ENCODE measurements at regions not wholly inside any gene's neighbourhood (a gene's known extent, or its start where the extent isn't known, plus 50 kb on each side); places are given as distances from the start of the nearest gene placed in this dataset.

DNA sequence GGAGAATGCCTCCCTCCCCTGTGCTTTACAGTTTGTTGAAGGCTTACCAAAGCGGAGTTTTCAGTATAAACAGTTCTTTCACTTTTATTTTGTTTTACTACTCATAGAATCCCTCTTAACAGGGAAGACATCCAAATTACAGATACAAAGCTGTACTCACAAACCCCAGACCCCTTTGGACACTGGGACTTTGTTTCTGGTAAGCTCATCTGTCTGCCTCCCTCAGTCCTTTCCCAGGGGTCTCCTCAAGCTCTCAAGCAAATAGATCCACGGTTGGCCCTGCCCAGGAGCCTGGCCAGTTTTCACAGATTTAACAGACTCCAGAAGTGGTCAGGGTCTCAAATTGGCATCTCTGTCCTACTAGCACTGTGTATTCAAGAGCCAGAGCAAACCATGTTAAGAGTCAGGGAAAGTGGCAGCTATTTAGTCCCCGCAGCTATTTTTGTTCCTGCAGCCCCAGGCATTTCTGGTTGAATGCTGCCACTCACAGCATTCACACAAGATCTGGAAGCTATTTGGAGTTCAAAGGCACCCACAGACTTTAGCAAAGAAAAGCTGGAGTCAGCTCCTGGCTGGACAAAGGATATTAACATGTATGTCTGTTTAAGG, 54.2 kb downstream of the TMEM100 start:
- intact Hi-C loops (cut with DNase I; ENCODE audit: low total_unique reads): no loop called here
- H3K27ac ChIP-seq: no peak overlapping the region
- H3K27me3 ChIP-seq: no peaks in the 10 kb centered on the region

DNA sequence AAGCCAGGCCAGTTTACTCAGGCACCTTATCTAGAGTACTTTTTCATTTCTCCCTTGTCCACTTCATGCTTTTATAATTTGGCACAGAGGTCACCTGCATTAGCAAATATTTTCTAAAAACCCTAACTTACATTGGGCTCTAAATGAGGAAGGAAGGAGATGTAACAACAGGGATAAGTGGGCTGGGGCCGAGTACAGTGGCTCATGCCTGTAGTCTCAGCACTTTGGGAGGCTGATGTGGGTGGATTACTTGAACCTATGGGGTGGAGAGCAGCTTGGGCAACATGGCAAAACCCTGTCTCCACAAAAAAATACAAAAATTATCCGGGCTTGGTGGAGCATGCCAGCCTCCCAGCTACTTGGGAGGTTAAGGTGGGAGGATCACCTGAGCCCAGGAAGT, 55.9 kb downstream of the TMEM100 start:
- TF ChIP-seq, protein P1, sequence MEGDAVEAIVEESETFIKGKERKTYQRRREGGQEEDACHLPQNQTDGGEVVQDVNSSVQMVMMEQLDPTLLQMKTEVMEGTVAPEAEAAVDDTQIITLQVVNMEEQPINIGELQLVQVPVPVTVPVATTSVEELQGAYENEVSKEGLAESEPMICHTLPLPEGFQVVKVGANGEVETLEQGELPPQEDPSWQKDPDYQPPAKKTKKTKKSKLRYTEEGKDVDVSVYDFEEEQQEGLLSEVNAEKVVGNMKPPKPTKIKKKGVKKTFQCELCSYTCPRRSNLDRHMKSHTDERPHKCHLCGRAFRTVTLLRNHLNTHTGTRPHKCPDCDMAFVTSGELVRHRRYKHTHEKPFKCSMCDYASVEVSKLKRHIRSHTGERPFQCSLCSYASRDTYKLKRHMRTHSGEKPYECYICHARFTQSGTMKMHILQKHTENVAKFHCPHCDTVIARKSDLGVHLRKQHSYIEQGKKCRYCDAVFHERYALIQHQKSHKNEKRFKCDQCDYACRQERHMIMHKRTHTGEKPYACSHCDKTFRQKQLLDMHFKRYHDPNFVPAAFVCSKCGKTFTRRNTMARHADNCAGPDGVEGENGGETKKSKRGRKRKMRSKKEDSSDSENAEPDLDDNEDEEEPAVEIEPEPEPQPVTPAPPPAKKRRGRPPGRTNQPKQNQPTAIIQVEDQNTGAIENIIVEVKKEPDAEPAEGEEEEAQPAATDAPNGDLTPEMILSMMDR (IDR thresholded peaks at IDR 0.05): no peak
- Histone ChIP-seq H3K4me1 (no peaks in the 10 kb centered on the region), H3K27ac (no peak overlapping the region), H3K27me3 (no peaks in the 10 kb centered on the region), H3K4me3 (no peak overlapping the region), H3K9me3 (no peaks in the 10 kb centered on the region), H3K36me3 (no peaks in the 10 kb centered on the region)
- intact Hi-C loops (cut with DNase I; ENCODE audit: low total_unique reads): no loop called here
- DNase-seq: no peak

More for the DNA sequence above, 54.2 kb downstream of the TMEM100 start:
- TF ChIP-seq, protein P1 (IDR thresholded peaks at IDR 0.05): no peak
- Histone ChIP-seq H3K4me1 (no peaks in the 10 kb centered on the region), H3K36me3 (no peaks in the 10 kb centered on the region), H3K9me3 (no peaks in the 10 kb centered on the region), H3K4me3 (no peak overlapping the region)
- DNase-seq: no peak

DNA sequence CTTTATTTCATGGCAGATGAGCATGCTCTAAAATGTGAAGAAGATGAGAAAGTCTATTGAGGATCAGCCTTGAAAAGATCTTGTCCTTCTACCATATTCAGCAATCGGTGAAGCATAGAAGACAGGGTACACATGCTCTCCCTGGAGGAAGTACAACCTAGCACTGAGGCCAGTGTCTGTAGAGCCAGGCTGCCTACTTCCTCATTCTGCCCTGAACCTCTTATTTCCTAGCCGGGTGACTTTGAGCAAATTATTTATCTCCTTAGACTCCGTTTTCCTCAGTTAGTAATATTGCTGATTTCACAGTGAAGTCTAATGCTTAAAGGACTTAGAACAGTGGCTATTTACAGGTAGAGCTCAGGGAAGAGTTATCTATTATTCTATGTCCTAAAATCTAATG, 58.4 kb downstream of the TMEM100 start:
- Histone ChIP-seq H3K4me1 (peaks cover 0 to 2% (median 0%) of the 10 kb centered on the region in 4 donors), H3K4me3 (no peak overlapping the region), H3K27ac (no peak overlapping the region), H3K27me3 (no peaks in the 10 kb centered on the region), H3K9me3 (no peaks in the 10 kb centered on the region), H3K36me3 (no peaks in the 10 kb centered on the region)
- no peak for DNase-seq
- intact Hi-C loops (cut with DNase I; ENCODE audit: low total_unique reads): no loop called here
- TF ChIP-seq, protein P1 (IDR thresholded peaks at IDR 0.05): no peak

DNA sequence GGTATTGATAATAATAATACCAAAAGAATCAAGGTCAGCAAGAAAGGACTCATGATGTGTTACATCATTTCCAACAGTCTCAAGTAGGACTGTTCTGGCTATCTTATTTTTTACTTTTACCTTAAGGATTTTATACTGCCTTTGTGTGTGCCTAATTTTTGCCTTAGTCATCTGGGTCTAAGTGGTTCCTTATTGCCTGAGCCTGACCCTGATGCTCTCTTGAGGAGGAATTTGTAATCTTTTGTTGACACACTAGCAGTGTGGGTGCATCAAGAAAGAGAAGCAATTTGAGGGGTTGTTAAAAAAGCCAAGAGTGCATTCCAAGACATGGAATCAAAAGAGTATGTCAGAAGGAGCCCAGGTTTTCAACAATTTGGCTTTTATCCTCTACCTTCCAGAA, 59.3 kb downstream of the TMEM100 start:
- intact Hi-C loops (cut with DNase I; ENCODE audit: low total_unique reads): no loop called here
- Histone ChIP-seq H3K36me3 (no peaks in the 10 kb centered on the region), H3K9me3 (no peaks in the 10 kb centered on the region), H3K27me3 (no peaks in the 10 kb centered on the region), H3K4me3 (no peak overlapping the region), H3K27ac (no peak overlapping the region), H3K4me1 (peaks cover 0 to 2% (median 0%) of the 10 kb centered on the region in 4 donors)
- DNase-seq: no peak
- TF ChIP-seq, protein P1 (IDR thresholded peaks at IDR 0.05): no peak

DNA sequence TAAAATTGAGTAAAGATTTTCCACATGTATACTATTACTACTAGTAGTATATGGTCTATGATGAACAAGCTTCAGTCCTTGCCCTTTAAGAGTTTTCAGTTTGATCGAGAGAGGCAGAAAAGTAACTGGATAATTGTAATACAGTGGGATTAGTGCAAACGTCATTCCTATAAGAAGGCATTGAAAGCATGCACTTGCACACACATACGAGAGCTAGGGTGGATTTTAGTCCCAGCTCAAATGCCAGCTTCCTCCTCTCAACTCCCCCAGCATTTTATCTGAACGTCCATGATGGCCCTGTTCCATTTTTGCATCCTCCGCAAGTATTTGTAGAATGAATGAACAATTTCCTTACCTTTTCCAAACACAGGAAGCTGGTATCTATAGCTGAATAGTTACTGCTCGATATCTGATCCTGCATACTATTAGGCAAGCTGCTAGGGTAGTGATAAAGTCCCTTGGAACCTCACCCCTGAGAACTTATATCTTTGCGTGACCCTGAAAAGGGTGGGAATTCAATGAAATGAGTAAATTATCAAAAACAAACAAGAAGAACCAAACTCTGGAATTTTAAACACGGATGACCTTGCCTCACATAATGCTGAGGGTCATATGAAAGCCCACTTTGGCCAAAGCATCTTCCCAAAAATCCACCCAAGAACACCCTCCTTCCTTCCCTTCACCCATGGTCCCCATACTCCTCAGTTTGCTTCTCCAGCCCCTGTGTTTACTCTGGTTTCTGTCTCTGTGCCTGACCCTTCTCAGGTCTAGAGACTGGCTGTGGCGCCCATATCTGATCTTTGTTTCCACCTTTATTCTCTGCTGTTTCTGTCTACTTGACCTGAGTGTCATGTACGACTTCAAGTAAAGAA, 60.5 kb downstream of the TMEM100 start:
- Histone ChIP-seq H3K4me1 (peaks cover 0 to 2% (median 0%) of the 10 kb centered on the region in 4 donors), H3K4me3 (no peak overlapping the region), H3K9me3 (no peaks in the 10 kb centered on the region), H3K36me3 (no peaks in the 10 kb centered on the region), H3K27me3 (no peaks in the 10 kb centered on the region), H3K27ac (no peak overlapping the region)
- intact Hi-C loops (cut with DNase I; ENCODE audit: low total_unique reads): no loop called here
- DNase-seq: no peak
- TF ChIP-seq, protein P1 (IDR thresholded peaks at IDR 0.05): no peak
